IMR-90 (cell line): ENCODE measurements at regions not wholly inside any gene's neighbourhood (a gene's known extent, or its start where the extent isn't known, plus 50 kb on each side); places are given as distances from the start of the nearest gene placed in this dataset.

Experiments
- ATAC-seq: fragments of 200-7000 bp; cut with Tn5 transposase; 2 replicates; pipeline ENCODE4 v1.9.1; 2020; ENCODE audit warnings: low read depth, mild to moderate bottlenecking, moderate library complexity
- BruUV-seq: library from RNA; stranded (reverse); fragments of 400-500 nt; replicated peaks from 2 replicates; lab custom pipeline; 2021; lab: Mats Ljungman, UMichigan
- CTCF ChIA-PET: fragments of 300-600 bp; formaldehyde crosslinking; extraction: SDS; loops from one replicate; lab custom pipeline; 2021; ENCODE audit warnings: antibody characterized with exemption; lab: Yijun Ruan, JAX
- POLR2A ChIA-PET: fragments of 300-600 bp; sonication (Branson Sonifier 250); formaldehyde crosslinking; loops from one replicate; lab custom pipeline; 2022; ENCODE audit warnings: antibody characterized with exemption; ENCODE audit not compliant: unreplicated experiment; lab: Charles Lee
- DNase-seq: peaks from one replicate; pipeline ENCODE4 v3.0.0; 2013
- H2AFZ ChIP-seq: replicated peaks from 2 replicates; pipeline ENCODE3; 2013; ENCODE audit warnings: low read length, mild to moderate bottlenecking; ENCODE audit not compliant: poor library complexity
- H2AK5ac ChIP-seq: 2 replicates; pipeline ENCODE4 v1.6.1; 2013; ENCODE audit warnings: low read depth, low read length, inconsistent platforms
- H2AK9ac ChIP-seq: replicated peaks from 2 replicates; pipeline ENCODE3; 2013; ENCODE audit warnings: mild to moderate bottlenecking, low read depth, low read length, moderate library complexity; ENCODE audit not compliant: poor library complexity
- H2BK120ac ChIP-seq: 2 replicates; pipeline ENCODE4 v1.6.1; 2013; ENCODE audit warnings: low read depth, low read length, inconsistent platforms
- H2BK15ac ChIP-seq: 3 replicates; pipeline ENCODE4 v1.6.1; 2013; ENCODE audit warnings: low read depth, low read length, inconsistent platforms
- H2BK20ac ChIP-seq: 2 replicates; pipeline ENCODE4 v1.6.1; 2013; ENCODE audit warnings: low read depth, mild to moderate bottlenecking, inconsistent platforms, low read length, moderate library complexity
- H2BK5ac ChIP-seq: 2 replicates; pipeline ENCODE4 v1.6.1; 2013; ENCODE audit warnings: mild to moderate bottlenecking, low read depth, low read length, inconsistent platforms; ENCODE audit not compliant: poor library complexity, severe bottlenecking
- H3K14ac ChIP-seq: replicated peaks from 2 replicates; pipeline ENCODE4 v1.6.1; 2013; ENCODE audit warnings: low read depth, low read length, inconsistent platforms
- H3K18ac ChIP-seq: 2 replicates; pipeline ENCODE4 v1.6.1; 2013; ENCODE audit warnings: low read depth, low read length, control low read depth
- H3K23ac ChIP-seq: 2 replicates; pipeline ENCODE4 v1.6.1; 2013; ENCODE audit warnings: low read depth, low read length, inconsistent platforms
- H3K27ac ChIP-seq: 2 replicates; pipeline ENCODE4 v1.5.1; 2013; ENCODE audit warnings: mild to moderate bottlenecking, control low read depth, low read length; ENCODE audit not compliant: insufficient read depth
- H3K27me3 ChIP-seq: 2 replicates; pipeline ENCODE4 v1.6.1; 2013; ENCODE audit warnings: low read length; ENCODE audit not compliant: control insufficient read depth, insufficient read depth
- H3K36me3 ChIP-seq: 2 replicates; pipeline ENCODE4 v1.6.1; 2013; ENCODE audit warnings: low read length, mixed read lengths; ENCODE audit not compliant: control insufficient read depth, insufficient read depth
- H3K4ac ChIP-seq: 2 replicates; pipeline ENCODE4 v1.6.1; 2013; ENCODE audit warnings: low read depth, low read length, inconsistent platforms
- H3K4me1 ChIP-seq: 2 replicates; pipeline ENCODE4 v1.6.1; 2013; ENCODE audit warnings: low read length, mixed read lengths; ENCODE audit not compliant: control insufficient read depth, insufficient read depth
- H3K4me2 ChIP-seq: 2 replicates; pipeline ENCODE4 v1.6.1; 2013; ENCODE audit warnings: low read depth, mild to moderate bottlenecking, control low read depth, low read length, moderate library complexity
- H3K4me3 ChIP-seq: 2 replicates; pipeline ENCODE4 v1.5.1; 2013; ENCODE audit warnings: low read depth, mild to moderate bottlenecking, control low read depth, low read length, moderate library complexity; ENCODE audit not compliant: insufficient read depth
- H3K56ac ChIP-seq: 2 replicates; pipeline ENCODE4 v1.6.1; 2013; ENCODE audit warnings: low read length, inconsistent platforms; ENCODE audit not compliant: insufficient read depth; ENCODE audit errors: extremely low read depth
- H3K79me1 ChIP-seq, 2 experiments: 2 replicates each; pipeline ENCODE4 v1.6.1; 2013; ENCODE audit warnings: low read length in 2 of 2, inconsistent platforms in 1 of 2, low read depth in 1 of 2
- H3K9ac ChIP-seq: 2 replicates; pipeline ENCODE4 v1.6.1; 2013; ENCODE audit warnings: low read depth, low read length, control low read depth
- H3K9me1 ChIP-seq: 2 replicates; pipeline ENCODE4 v1.6.1; 2013; ENCODE audit warnings: low read length, inconsistent platforms; ENCODE audit not compliant: insufficient read depth
- H3K9me3 ChIP-seq: 2 replicates; pipeline ENCODE4 v1.6.1; 2013; ENCODE audit warnings: low read length; ENCODE audit not compliant: control insufficient read depth, insufficient read depth
- H4K20me1 ChIP-seq: 2 replicates; pipeline ENCODE4 v1.6.1; 2013; ENCODE audit warnings: low read length, inconsistent platforms; ENCODE audit not compliant: insufficient read depth
- H4K5ac ChIP-seq: 2 replicates; pipeline ENCODE4 v1.6.1; 2013; ENCODE audit warnings: mild to moderate bottlenecking, low read depth, low read length, control low read depth
- H4K8ac ChIP-seq, 2 experiments: 2 replicates each; pipeline ENCODE4 v1.6.1; 2013; ENCODE audit warnings: low read depth in 2 of 2, low read length in 2 of 2, control low read depth in 1 of 2, inconsistent platforms in 1 of 2
- H4K91ac ChIP-seq: 2 replicates; pipeline ENCODE4 v1.6.1; 2013; ENCODE audit warnings: low read depth, low read length, inconsistent platforms; ENCODE audit not compliant: insufficient read depth
- MAFK ChIP-seq: IDR thresholded peaks from 2 replicates; pipeline ENCODE4 v1.6.1; 2012; ENCODE audit warnings: low read depth, low read length, improper control_type of control experiment
- RCOR1 ChIP-seq: IDR thresholded peaks from 2 replicates; pipeline ENCODE4 v1.6.1; 2012; ENCODE audit warnings: mild to moderate bottlenecking, low read length, improper control_type of control experiment; ENCODE audit not compliant: insufficient replicate concordance
- RFX5 ChIP-seq: IDR thresholded peaks from 2 replicates; pipeline ENCODE4 v1.8.0; 2012; ENCODE audit warnings: low read depth, mild to moderate bottlenecking, low read length, moderate library complexity
- WGBS, 2 experiments: methylation state at CpG; one replicate each; pipeline versions ENCODE4 v1.1.5 to v1.1.7; 2013; ENCODE audit warnings: missing lambda C conversion rate in 2 of 2; ENCODE audit not compliant: insufficient read length in 1 of 2; ENCODE audit errors: extremely low coverage in 2 of 2; 5-methylcytosine and 5-hydroxymethylcytosine counted together
- dilution Hi-C: fragments of 300-500 bp; cut with HindIII; formaldehyde crosslinking; loops from one replicate; pipeline ENCODE4 v1.14.3; 2018; ENCODE audit warnings: low sequenced_read_pairs; ENCODE audit not compliant: unreplicated experiment
- in situ Hi-C: fragments of 300-500 bp; cut with MboI; formaldehyde crosslinking; loops from 3 replicates; pipeline ENCODE4 v1.14.3; 2019; ENCODE audit warnings: low sequenced_read_pairs, inconsistent platforms, mixed read lengths
- intact Hi-C: fragments of 100-400 bp; cut with micrococcal nuclease; formaldehyde crosslinking; loops from 2 replicates; pipeline ENCODE4 v1.10.0; 2022

DNA sequence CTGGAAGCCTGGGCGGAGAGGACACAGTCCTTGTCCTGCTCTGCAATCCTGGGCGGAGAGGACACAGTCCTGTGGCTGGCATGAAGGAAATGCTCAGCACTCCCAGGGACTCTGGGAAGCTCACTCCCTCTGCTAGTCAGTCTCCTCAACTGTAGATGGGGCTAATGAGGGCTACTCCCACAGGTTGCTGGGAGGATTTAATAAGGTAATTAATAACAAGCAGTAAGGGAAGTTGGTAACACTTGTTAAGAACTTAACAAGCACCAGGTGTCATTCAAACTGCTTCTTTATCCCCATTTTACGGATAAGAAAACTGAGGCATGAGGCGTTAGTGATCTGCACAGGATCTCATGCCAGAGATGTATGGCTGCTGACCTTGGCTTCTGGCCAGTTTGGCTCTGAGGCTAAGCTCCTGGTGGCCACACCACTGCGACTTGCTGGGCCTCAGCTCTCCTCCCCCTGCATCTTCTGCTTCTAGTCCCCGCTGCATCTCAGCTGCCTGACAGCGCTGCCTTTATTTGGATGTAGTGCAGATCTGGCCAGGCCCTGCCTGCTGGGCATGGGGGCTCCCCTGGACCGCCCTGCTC lies 54.1 kb upstream of the BEGAIN start:
- Histone ChIP-seq H2AK5ac (no peak overlapping the region), H3K4me3 (no peak overlapping the region), H4K5ac (no peak overlapping the region), H3K14ac (no peak overlapping the region), H3K9me3 (peaks cover 2% of the 10 kb centered on the region; the same call in 1 of the 2 replicates), H2AFZ (no peak overlapping the region), H3K4ac (no peak overlapping the region), H3K9ac (no peak overlapping the region), H3K27me3 (peaks cover 24% of the 10 kb centered on the region), H3K18ac (no peak overlapping the region), H3K4me2 (no peak overlapping the region), H2BK5ac (no peak overlapping the region), H2AK9ac (no peak overlapping the region), H3K4me1 (no peaks in the 10 kb centered on the region), H3K27ac (no peak overlapping the region), H3K23ac (no peak overlapping the region), H2BK20ac (no peak overlapping the region), H4K20me1 (no peaks in the 10 kb centered on the region), H4K91ac (no peak overlapping the region), H2BK120ac (no peak overlapping the region), H3K56ac (no peak overlapping the region), H3K36me3 (no peaks in the 10 kb centered on the region), H4K8ac (no peak overlapping the region), H3K79me1 (no peaks in the 10 kb centered on the region), H3K9me1 (no peaks in the 10 kb centered on the region), H2BK15ac (no peak overlapping the region)
- CTCF ChIA-PET = no interaction called here
- BruUV-seq = no TSS peak
- POLR2A ChIA-PET = no interaction called here
- in situ Hi-C loops (loop anchor here (10.0 kb wide), 1 partner anchor 227 kb away; no protein-coding TSS in a partner anchor), intact Hi-C loops (no loop called here), dilution Hi-C loops (no loop called here)
- DNase-seq (no peak), ATAC-seq (no peak)
- no peak for TF ChIP-seq MAFK
- no peak for TF ChIP-seq RFX5
- no peak for TF ChIP-seq RCOR1
- 65% methylated on average over 5 of the region's 8 CpGs; no CpG with 5 or more reads in 1 of the 2 experiments for whole genome bisulfite sequencing, 2 experiments
